Vagina (tissue), 2 donors: ENCODE measurements at regions not wholly inside any gene's neighbourhood (a gene's known extent, or its start where the extent isn't known, plus 50 kb on each side); places are given as distances from the start of the nearest gene placed in this dataset.

ENCODE experiments used
- CTCF ChIP-seq, 3 experiments: fragments of 450-650 bp in 2 of 3; fragments of 200-600 bp in 1 of 3; sonication (generic) in 1 of 3; IDR thresholded peaks; one replicate each; pipeline ENCODE4 v1.5.1; 2017 to 2019; ENCODE audit warnings: antibody characterized with exemption in 3 of 3, mild to moderate bottlenecking in 2 of 3, moderate library complexity in 2 of 3
- POLR2A ChIP-seq, 2 donors: fragments of 450-650 bp; IDR thresholded peaks; one replicate each; pipeline ENCODE4 v1.6.1; 2017; ENCODE audit warnings: antibody characterized with exemption in 2 of 2, mild to moderate bottlenecking in 2 of 2, moderate library complexity in 2 of 2
- POLR2AphosphoS5 ChIP-seq, 2 donors: sonication (generic); formaldehyde crosslinking; IDR thresholded peaks; one replicate each; pipeline ENCODE4 v1.9.0; 2017; ENCODE audit warnings: antibody characterized with exemption in 2 of 2, mild to moderate bottlenecking in 2 of 2, low read depth in 1 of 2; ENCODE audit not compliant: insufficient read depth in 1 of 2

GRCh38 chr10:57026307-57026706 lies 665.2 kb upstream of the ZWINT start:
- no peak for TF ChIP-seq POLR2AphosphoS5 (IDR thresholded peaks at IDR 0.05; ENCODE audit: insufficient read depth in 1 of 2, low read depth in 1 of 2)
- no peak for TF ChIP-seq POLR2A (IDR thresholded peaks at IDR 0.05)
- TF ChIP-seq CTCF (IDR thresholded peaks at IDR 0.05): no peak
